NT2/D1 (cell line): ENCODE measurements at regions not wholly inside any gene's neighbourhood (a gene's known extent, or its start where the extent isn't known, plus 50 kb on each side); places are given as distances from the start of the nearest gene placed in this dataset.

Experiments
- DNase-seq: peaks from one replicate; pipeline ENCODE4 v3.0.0-alpha.2; 2011; ENCODE audit warnings: low read depth, low spot score
- H3K27me3 ChIP-seq: 2 replicates; pipeline ENCODE4 v1.6.0; 2011; ENCODE audit warnings: mild to moderate bottlenecking; ENCODE audit not compliant: insufficient read length, insufficient read depth
- H3K36me3 ChIP-seq: 2 replicates; pipeline ENCODE4 v1.6.1; 2011; ENCODE audit warnings: mild to moderate bottlenecking, low read length, mixed read lengths; ENCODE audit not compliant: insufficient read depth, insufficient read length
- H3K4me1 ChIP-seq: 2 replicates; pipeline ENCODE4 v1.5.1; 2011; ENCODE audit not compliant: insufficient read depth, insufficient read length
- H3K4me3 ChIP-seq: 2 replicates; pipeline ENCODE4 v1.5.1; 2011; ENCODE audit warnings: low read depth; ENCODE audit not compliant: insufficient read length
- H3K9ac ChIP-seq: 2 replicates; pipeline ENCODE4 v1.6.0; 2011; ENCODE audit warnings: low read depth; ENCODE audit not compliant: insufficient read length
- H3K9me3 ChIP-seq: 2 replicates; pipeline ENCODE4 v1.5.1; 2011; ENCODE audit warnings: mild to moderate bottlenecking, low read length; ENCODE audit not compliant: insufficient read depth
- SUZ12 ChIP-seq: IDR thresholded peaks from 2 replicates; pipeline ENCODE4 v1.6.1; 2011; ENCODE audit not compliant: insufficient read length, insufficient read depth; ENCODE audit errors: extremely low read depth
- YY1 ChIP-seq: IDR thresholded peaks from 2 replicates; pipeline ENCODE4 v1.6.1; 2011; ENCODE audit not compliant: insufficient read length, insufficient read depth
- ZNF274 ChIP-seq: IDR thresholded peaks from 2 replicates; pipeline ENCODE4 v1.6.1; 2011; ENCODE audit warnings: mild to moderate bottlenecking, low read depth, low read length

- Histone ChIP-seq H3K4me1 (peaks cover 2% of the 10 kb centered on the region), H3K27me3 (no peaks in the 10 kb centered on the region), H3K9ac (no peak overlapping the region), H3K4me3 (no peak overlapping the region), H3K36me3 (no peaks in the 10 kb centered on the region), H3K9me3 (no peaks in the 10 kb centered on the region)
- TF ChIP-seq ZNF274: no peak
- TF ChIP-seq SUZ12: no peak
- TF ChIP-seq YY1: no peak
- no peak for DNase-seq
Observed at GRCh38 chr17:72175787-72176515, 55.1 kb downstream of the SOX9 start.

DNA sequence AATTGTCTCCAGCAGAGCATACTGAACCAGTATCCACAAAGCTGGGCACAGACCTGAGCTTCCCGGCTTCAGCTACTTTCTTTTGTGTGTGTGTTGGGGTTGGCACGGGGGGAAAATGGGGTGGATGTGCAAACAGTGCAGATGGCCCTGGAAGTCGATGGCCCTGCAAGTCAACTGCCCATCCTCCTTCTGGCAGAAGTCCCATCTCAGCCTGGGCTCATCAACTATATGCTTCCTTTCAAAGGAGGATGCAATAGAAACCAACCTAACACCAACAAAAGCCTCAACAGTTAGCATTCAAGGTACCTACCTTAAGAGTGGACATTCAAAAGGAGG is 55.7 kb downstream of the SOX9 start:
- H3K36me3 ChIP-seq: no peaks in the 10 kb centered on the region
- H3K9me3 ChIP-seq: no peaks in the 10 kb centered on the region
- no peak for TF ChIP-seq SUZ12
- TF ChIP-seq YY1: no peak
- no peak for TF ChIP-seq ZNF274
- peaks cover 2% of the 10 kb centered on the region for H3K4me1 ChIP-seq
- H3K9ac ChIP-seq: no peak overlapping the region
- H3K27me3 ChIP-seq: no peaks in the 10 kb centered on the region
- H3K4me3 ChIP-seq: no peak overlapping the region
- DNase-seq: no peak

DNA sequence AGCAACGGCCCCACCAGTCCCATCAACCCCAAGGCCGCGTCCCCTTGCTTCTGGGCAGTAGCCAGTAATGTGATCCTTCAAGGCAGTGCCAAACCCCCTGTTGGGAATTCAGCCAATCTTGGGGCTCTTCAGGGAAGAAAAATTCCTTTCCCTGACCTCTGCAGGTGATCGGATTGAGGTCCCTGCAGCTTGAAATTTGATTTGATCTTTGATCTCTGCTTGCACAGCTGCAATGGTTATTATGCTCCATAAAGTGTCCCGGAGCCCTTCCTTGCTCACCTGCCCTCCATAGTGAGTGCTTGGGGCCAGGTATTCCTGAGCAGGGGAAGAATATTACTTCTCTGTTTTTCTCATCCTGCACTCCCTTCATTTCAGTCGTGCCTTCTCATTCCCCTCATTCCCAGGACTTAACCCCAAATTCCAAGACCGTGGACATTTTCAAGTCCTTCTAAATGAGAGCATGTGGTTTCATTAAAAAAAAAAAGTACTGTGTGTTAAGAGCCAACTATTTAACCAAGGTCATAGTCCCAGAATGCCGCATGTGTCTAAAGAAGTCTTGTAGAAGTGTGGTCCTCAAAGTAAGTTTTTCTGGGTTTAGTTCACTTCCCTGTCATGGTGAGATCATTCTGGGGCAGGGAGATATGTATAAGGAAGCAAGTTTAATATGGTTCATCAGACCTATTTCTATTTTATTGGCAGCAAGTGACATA is 56.3 kb downstream of the SOX9 start:
- DNase-seq: no peak
- Histone ChIP-seq H3K9ac (no peak overlapping the region), H3K4me3 (no peak overlapping the region), H3K4me1 (peaks cover 2% of the 10 kb centered on the region), H3K27me3 (no peaks in the 10 kb centered on the region), H3K36me3 (no peaks in the 10 kb centered on the region), H3K9me3 (no peaks in the 10 kb centered on the region)
- TF ChIP-seq SUZ12 (no peak), YY1 (no peak), ZNF274 (no peak)

DNA sequence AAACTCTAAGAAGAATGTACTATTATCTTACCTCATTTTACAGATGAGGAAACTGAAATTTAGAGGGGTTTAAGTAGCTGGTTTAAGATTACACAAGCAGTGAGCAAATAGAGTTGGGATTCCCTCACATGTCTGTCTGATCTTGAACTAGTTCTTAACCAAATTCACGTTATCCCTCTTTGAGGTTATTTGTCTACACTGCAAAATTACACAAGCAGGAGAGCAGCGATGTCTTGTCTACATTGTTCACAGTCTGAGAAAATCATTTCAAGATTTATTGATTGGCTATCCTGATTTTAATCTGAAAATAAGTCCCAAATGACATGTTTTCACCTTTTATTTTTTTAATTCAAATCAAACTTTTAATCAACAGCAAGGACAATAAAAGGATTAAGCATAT is 56.9 kb downstream of the SOX9 start:
- H3K4me3 ChIP-seq: no peak overlapping the region
- DNase-seq: no peak
- H3K4me1 ChIP-seq: peaks cover 2% of the 10 kb centered on the region
- no peaks in the 10 kb centered on the region for H3K27me3 ChIP-seq
- H3K36me3 ChIP-seq: no peaks in the 10 kb centered on the region
- no peak for TF ChIP-seq ZNF274
- TF ChIP-seq YY1: no peak
- TF ChIP-seq SUZ12: no peak
- no peaks in the 10 kb centered on the region for H3K9me3 ChIP-seq
- no peak overlapping the region for H3K9ac ChIP-seq

DNA sequence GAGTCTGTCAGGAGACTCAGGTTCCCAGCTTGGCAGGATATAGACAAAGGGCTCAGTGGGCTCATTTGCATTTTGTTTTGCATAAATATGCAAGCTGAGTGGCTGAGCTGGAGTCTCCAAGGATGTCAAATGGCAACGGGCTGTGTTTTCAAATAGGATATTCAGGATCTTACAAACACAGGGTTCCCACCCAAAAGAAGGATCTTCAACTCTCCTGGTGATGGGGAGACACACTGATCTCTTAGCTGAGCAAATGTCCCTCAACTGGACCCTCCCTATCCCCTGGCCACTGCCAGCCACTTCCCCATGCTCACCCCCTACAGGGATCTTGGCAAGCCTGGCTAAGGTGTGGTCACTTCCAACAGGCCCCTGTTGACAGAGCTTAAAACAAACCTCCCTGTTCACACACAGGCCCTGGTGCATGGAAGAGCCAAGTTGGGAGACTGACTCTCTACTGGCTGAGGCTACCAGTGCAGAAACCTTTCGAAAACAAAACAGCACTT is 61.6 kb downstream of the SOX9 start:
- DNase-seq: peak; percentile 39
- TF ChIP-seq SUZ12 (no peak), YY1 (no peak), ZNF274 (no peak)
- H3K4me1 ChIP-seq: peaks cover 3% of the 10 kb centered on the region
- no peak overlapping the region for H3K9ac ChIP-seq
- H3K36me3 ChIP-seq: no peaks in the 10 kb centered on the region
- no peak overlapping the region for H3K4me3 ChIP-seq
- H3K27me3 ChIP-seq: no peaks in the 10 kb centered on the region
- no peaks in the 10 kb centered on the region for H3K9me3 ChIP-seq

- no peak for DNase-seq
- no peaks in the 10 kb centered on the region for H3K9me3 ChIP-seq
- no peak overlapping the region for H3K4me3 ChIP-seq
- H3K4me1 ChIP-seq: peaks cover 3% of the 10 kb centered on the region
- H3K36me3 ChIP-seq: no peaks in the 10 kb centered on the region
- H3K9ac ChIP-seq: no peak overlapping the region
- no peaks in the 10 kb centered on the region for H3K27me3 ChIP-seq
- TF ChIP-seq ZNF274: no peak
- TF ChIP-seq SUZ12: no peak
- no peak for TF ChIP-seq YY1
Observed at GRCh38 chr17:72183194-72183685, 62.4 kb downstream of the SOX9 start.

- no peaks in the 10 kb centered on the region for H3K36me3 ChIP-seq
- H3K9me3 ChIP-seq: no peaks in the 10 kb centered on the region
- no peaks in the 10 kb centered on the region for H3K27me3 ChIP-seq
- H3K9ac ChIP-seq: no peak overlapping the region
- H3K4me3 ChIP-seq: no peak overlapping the region
- peaks cover 3% of the 10 kb centered on the region for H3K4me1 ChIP-seq
- TF ChIP-seq YY1 (no peak), ZNF274 (no peak), SUZ12 (no peak)
- DNase-seq: no peak
Observed at GRCh38 chr17:72184805-72185204, 64.0 kb downstream of the SOX9 start.
